HEK293 (cell line): ENCODE measurements at regions not wholly inside any gene's neighbourhood (a gene's known extent, or its start where the extent isn't known, plus 50 kb on each side); places are given as distances from the start of the nearest gene placed in this dataset.

Experiments
- CTCF ChIA-PET: fragments of 350-600 bp; formaldehyde crosslinking; extraction: SDS; loops from one replicate; lab custom pipeline; 2021; ENCODE audit warnings: antibody characterized with exemption; lab: Yijun Ruan, JAX
- POLR2A ChIA-PET: fragments of 300-600 bp; formaldehyde crosslinking; extraction: SDS; loops from one replicate; lab custom pipeline; 2020; ENCODE audit warnings: antibody characterized with exemption, inconsistent platforms; lab: Yijun Ruan, JAX
- H3K27ac ChIP-seq: fragments of 200-500 bp; sonication (Bioruptor generic); 2 replicates; pipeline ENCODE4 v1.5.1; 2014; ENCODE audit warnings: low read depth, low read length, control low read depth, inconsistent platforms; ENCODE audit errors: extremely low read depth
- H3K36me3 ChIP-seq, 2 experiments: fragments of 200-500 bp in 1 of 2; sonication (Bioruptor generic) in 1 of 2; 1 replicate in 1 of 2; 2 replicates in 1 of 2; pipeline ENCODE4 v1.5.1; 2014 to 2017; ENCODE audit warnings: inconsistent platforms in 2 of 2, low read length in 2 of 2; ENCODE audit not compliant: control insufficient read depth in 2 of 2, insufficient read depth in 1 of 2
- H3K4me1 ChIP-seq: fragments of 200-500 bp; sonication (Bioruptor generic); 2 replicates; pipeline ENCODE4 v1.5.1; 2014; ENCODE audit warnings: mild to moderate bottlenecking, low read length, inconsistent platforms; ENCODE audit not compliant: control insufficient read depth, insufficient read depth
- H3K4me3 ChIP-seq: 2 replicates; pipeline ENCODE4 v1.5.1; 2011; ENCODE audit warnings: low read depth, mild to moderate bottlenecking, control low read depth, low read length, moderate library complexity
- H3K9me3 ChIP-seq: fragments of 200-500 bp; sonication (Bioruptor generic); 2 replicates; pipeline ENCODE4 v1.5.1; 2014; ENCODE audit warnings: low read depth, low read length, inconsistent platforms; ENCODE audit not compliant: control insufficient read depth, insufficient read depth
- HOXC10 ChIP-seq: sonication (generic); formaldehyde crosslinking; IDR thresholded peaks from 2 replicates; pipeline ENCODE4 v1.8.1; 2023; ENCODE audit warnings: mild to moderate bottlenecking, missing genetic modification reagents
- KLF9 ChIP-seq: fragments of 450-650 bp; formaldehyde crosslinking; IDR thresholded peaks from 2 replicates; pipeline ENCODE4 v1.5.1; 2016; ENCODE audit warnings: missing biosample characterization, missing genetic modification characterization, low read depth
- YY1 ChIP-seq: fragments of 450-650 bp; formaldehyde crosslinking; IDR thresholded peaks from 2 replicates; pipeline ENCODE4 v1.5.1; 2018; ENCODE audit warnings: missing biosample characterization, missing genetic modification characterization
- ZBTB20 ChIP-seq: fragments of 450-650 bp; formaldehyde crosslinking; IDR thresholded peaks from 2 replicates; pipeline ENCODE4 v1.5.1; 2016; ENCODE audit warnings: missing biosample characterization, missing genetic modification characterization
- ZNF132 ChIP-seq: fragments of 450-650 bp; formaldehyde crosslinking; IDR thresholded peaks from 2 replicates; pipeline ENCODE4 v1.5.1; 2017; ENCODE audit warnings: missing biosample characterization, missing genetic modification characterization, borderline replicate concordance
- ZNF146 ChIP-seq: fragments of 450-650 bp; formaldehyde crosslinking; IDR thresholded peaks from 2 replicates; pipeline ENCODE4 v1.5.1; 2016; ENCODE audit warnings: missing biosample characterization, missing genetic modification characterization
- ZNF214 ChIP-seq: fragments of 450-650 bp; formaldehyde crosslinking; IDR thresholded peaks from 2 replicates; pipeline ENCODE4 v1.5.1; 2017; ENCODE audit warnings: missing biosample characterization, mild to moderate bottlenecking, missing genetic modification characterization, borderline replicate concordance
- ZNF324 ChIP-seq: fragments of 450-650 bp; formaldehyde crosslinking; IDR thresholded peaks from 2 replicates; pipeline ENCODE4 v1.5.1; 2016; ENCODE audit warnings: missing biosample characterization, missing genetic modification characterization
- ZNF394 ChIP-seq: fragments of 450-650 bp; formaldehyde crosslinking; IDR thresholded peaks from 2 replicates; pipeline ENCODE4 v1.5.1; 2016; ENCODE audit warnings: missing biosample characterization, missing genetic modification characterization, mild to moderate bottlenecking, moderate library complexity, borderline replicate concordance
- ZNF416 ChIP-seq: fragments of 450-650 bp; formaldehyde crosslinking; IDR thresholded peaks from 2 replicates; pipeline ENCODE4 v1.5.1; 2016; ENCODE audit warnings: missing biosample characterization, missing genetic modification characterization
- ZNF518A ChIP-seq: fragments of 450-650 bp; formaldehyde crosslinking; conservative IDR thresholded peaks from 2 replicates; pipeline ENCODE4 v1.5.1; 2016; ENCODE audit warnings: low read depth, missing biosample characterization, missing genetic modification characterization
- ZNF558 ChIP-seq: fragments of 450-650 bp; formaldehyde crosslinking; IDR thresholded peaks from 2 replicates; pipeline ENCODE4 v1.5.1; 2016; ENCODE audit warnings: missing biosample characterization, missing genetic modification characterization
- ZNF596 ChIP-seq: fragments of 450-650 bp; IDR thresholded peaks from 2 replicates; pipeline ENCODE4 v1.5.0; 2018; ENCODE audit warnings: missing biosample characterization, mild to moderate bottlenecking, missing genetic modification characterization, moderate library complexity
- ZNF600 ChIP-seq: fragments of 450-650 bp; formaldehyde crosslinking; IDR thresholded peaks from 2 replicates; pipeline ENCODE4 v1.5.1; 2016; ENCODE audit warnings: missing biosample characterization, missing genetic modification characterization
- ZNF629 ChIP-seq: fragments of 450-650 bp; formaldehyde crosslinking; IDR thresholded peaks from 2 replicates; pipeline ENCODE4 v1.5.1; 2017; ENCODE audit warnings: missing biosample characterization, missing genetic modification characterization
- ZNF639 ChIP-seq: fragments of 450-650 bp; formaldehyde crosslinking; IDR thresholded peaks from 2 replicates; pipeline ENCODE4 v1.5.1; 2016; ENCODE audit warnings: missing biosample characterization, missing genetic modification characterization
- ZNF843 ChIP-seq: fragments of 450-650 bp; formaldehyde crosslinking; IDR thresholded peaks from 2 replicates; pipeline ENCODE4 v1.5.1; 2016; ENCODE audit warnings: missing biosample characterization, missing genetic modification characterization
- TF ChIP-seq, protein P1 (sequence below): fragments of 450-650 bp; formaldehyde crosslinking; IDR thresholded peaks from 2 replicates; pipeline ENCODE4 v1.5.1; 2016; ENCODE audit warnings: missing biosample characterization, missing genetic modification characterization
- TF ChIP-seq, protein P2 (sequence below): fragments of 450-650 bp; formaldehyde crosslinking; IDR thresholded peaks from 2 replicates; pipeline ENCODE4 v1.5.1; 2016; ENCODE audit warnings: missing biosample characterization, missing genetic modification characterization

DNA sequence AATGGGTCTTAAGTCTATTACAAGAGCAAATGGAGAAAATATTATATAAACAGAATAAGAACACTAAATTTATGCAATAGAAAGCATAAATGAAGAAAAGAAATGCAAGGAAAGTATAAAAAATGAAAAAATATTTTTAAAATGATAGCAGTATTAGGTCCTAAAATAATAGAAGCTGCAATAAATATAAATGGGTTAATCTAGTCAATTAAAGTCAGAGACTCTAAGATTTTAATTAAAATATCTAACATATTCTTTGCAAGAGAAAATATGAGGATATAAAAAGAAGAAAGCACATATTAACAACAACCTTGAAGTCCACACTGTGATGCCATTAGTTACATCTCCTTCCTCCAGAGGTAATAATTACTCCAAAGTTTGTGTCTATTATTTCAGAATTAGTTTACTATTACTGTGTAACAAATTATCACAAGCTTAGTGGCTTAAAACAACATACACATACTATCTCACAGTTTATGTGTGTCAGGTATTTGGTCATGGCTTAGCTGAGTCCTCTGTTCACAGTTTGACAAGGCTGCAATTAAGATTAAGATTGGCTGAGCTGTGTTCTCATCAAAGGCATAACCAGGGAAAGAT is 174.9 kb downstream of the NAA11 start (continued):
- TF ChIP-seq ZNF600 (no peak), KLF9 (tag by site-specific recombination) (no peak), ZNF558 (no peak), ZNF394 (tag by site-specific recombination) (no peak), ZNF596 (tag by site-specific recombination) (no peak), YY1 (tag by site-specific recombination) (no peak), ZNF843 (tag by site-specific recombination) (no peak)

- no peak for TF ChIP-seq ZBTB20 (tag by site-specific recombination)
- no peak for TF ChIP-seq ZNF416 (tag by site-specific recombination)
- no peak for TF ChIP-seq ZNF146
- TF ChIP-seq, protein P1, sequence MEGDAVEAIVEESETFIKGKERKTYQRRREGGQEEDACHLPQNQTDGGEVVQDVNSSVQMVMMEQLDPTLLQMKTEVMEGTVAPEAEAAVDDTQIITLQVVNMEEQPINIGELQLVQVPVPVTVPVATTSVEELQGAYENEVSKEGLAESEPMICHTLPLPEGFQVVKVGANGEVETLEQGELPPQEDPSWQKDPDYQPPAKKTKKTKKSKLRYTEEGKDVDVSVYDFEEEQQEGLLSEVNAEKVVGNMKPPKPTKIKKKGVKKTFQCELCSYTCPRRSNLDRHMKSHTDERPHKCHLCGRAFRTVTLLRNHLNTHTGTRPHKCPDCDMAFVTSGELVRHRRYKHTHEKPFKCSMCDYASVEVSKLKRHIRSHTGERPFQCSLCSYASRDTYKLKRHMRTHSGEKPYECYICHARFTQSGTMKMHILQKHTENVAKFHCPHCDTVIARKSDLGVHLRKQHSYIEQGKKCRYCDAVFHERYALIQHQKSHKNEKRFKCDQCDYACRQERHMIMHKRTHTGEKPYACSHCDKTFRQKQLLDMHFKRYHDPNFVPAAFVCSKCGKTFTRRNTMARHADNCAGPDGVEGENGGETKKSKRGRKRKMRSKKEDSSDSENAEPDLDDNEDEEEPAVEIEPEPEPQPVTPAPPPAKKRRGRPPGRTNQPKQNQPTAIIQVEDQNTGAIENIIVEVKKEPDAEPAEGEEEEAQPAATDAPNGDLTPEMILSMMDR (tag by site-specific recombination), result no peak
- TF ChIP-seq ZNF214 (tag by site-specific recombination), result no peak
- TF ChIP-seq, protein P2, sequence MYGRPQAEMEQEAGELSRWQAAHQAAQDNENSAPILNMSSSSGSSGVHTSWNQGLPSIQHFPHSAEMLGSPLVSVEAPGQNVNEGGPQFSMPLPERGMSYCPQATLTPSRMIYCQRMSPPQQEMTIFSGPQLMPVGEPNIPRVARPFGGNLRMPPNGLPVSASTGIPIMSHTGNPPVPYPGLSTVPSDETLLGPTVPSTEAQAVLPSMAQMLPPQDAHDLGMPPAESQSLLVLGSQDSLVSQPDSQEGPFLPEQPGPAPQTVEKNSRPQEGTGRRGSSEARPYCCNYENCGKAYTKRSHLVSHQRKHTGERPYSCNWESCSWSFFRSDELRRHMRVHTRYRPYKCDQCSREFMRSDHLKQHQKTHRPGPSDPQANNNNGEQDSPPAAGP (tag by site-specific recombination), result no peak
- TF ChIP-seq HOXC10 (CRISPR knock-in tag), result no peak
- no peak for TF ChIP-seq ZNF324 (tag by site-specific recombination)
- no peak for TF ChIP-seq ZNF629 (tag by site-specific recombination)
- no peak for TF ChIP-seq ZNF132 (tag by site-specific recombination)
- no peak for TF ChIP-seq ZNF518A (tag by site-specific recombination)
- no peak for TF ChIP-seq ZNF639 (tag by site-specific recombination)
- TF ChIP-seq, all 188 proteins: peak for 0
- Histone ChIP-seq H3K27ac (no peak overlapping the region), H3K36me3 (no peaks in the 10 kb centered on the region), H3K4me3 (no peak overlapping the region), H3K9me3 (no peaks in the 10 kb centered on the region), H3K4me1 (no peaks in the 10 kb centered on the region)
- ChIA-PET POLR2A (no interaction called here), CTCF (no interaction called here)
Measured at GRCh38 chr4:79148369-79148768, 177.5 kb downstream of the NAA11 start.
